Sigmoid colon (tissue), 3 donors: ENCODE measurements at regions not wholly inside any gene's neighbourhood (a gene's known extent, or its start where the extent isn't known, plus 50 kb on each side); places are given as distances from the start of the nearest gene placed in this dataset.
"Not testable (repeated sequence)": the region's sequence is repeated elsewhere in the genome, so short reads cannot be mapped to it uniquely, and the experiment has no call there.

Experiments
- POLR2A ChIP-seq, 2 donors: fragments of 450-650 bp; IDR thresholded peaks; one replicate each; pipeline ENCODE4 v1.6.1; 2016; ENCODE audit warnings: antibody characterized with exemption in 2 of 2, mild to moderate bottlenecking in 2 of 2, moderate library complexity in 2 of 2
- TF ChIP-seq, protein P1 (sequence below), 4 experiments: fragments of 450-650 bp in 3 of 4; fragments of 200-600 bp in 1 of 4; IDR thresholded peaks; one replicate each; pipeline ENCODE4 v1.5.1; 2016 to 2019; ENCODE audit warnings: antibody characterized with exemption in 4 of 4, mild to moderate bottlenecking in 3 of 4, moderate library complexity in 2 of 4

GRCh38 chr21:28836588-28836987, 156.1 kb downstream of the LTN1 start:
- TF ChIP-seq, protein P1, sequence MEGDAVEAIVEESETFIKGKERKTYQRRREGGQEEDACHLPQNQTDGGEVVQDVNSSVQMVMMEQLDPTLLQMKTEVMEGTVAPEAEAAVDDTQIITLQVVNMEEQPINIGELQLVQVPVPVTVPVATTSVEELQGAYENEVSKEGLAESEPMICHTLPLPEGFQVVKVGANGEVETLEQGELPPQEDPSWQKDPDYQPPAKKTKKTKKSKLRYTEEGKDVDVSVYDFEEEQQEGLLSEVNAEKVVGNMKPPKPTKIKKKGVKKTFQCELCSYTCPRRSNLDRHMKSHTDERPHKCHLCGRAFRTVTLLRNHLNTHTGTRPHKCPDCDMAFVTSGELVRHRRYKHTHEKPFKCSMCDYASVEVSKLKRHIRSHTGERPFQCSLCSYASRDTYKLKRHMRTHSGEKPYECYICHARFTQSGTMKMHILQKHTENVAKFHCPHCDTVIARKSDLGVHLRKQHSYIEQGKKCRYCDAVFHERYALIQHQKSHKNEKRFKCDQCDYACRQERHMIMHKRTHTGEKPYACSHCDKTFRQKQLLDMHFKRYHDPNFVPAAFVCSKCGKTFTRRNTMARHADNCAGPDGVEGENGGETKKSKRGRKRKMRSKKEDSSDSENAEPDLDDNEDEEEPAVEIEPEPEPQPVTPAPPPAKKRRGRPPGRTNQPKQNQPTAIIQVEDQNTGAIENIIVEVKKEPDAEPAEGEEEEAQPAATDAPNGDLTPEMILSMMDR (IDR thresholded peaks at IDR 0.05), result not testable (repeated sequence)
- TF ChIP-seq POLR2A (IDR thresholded peaks at IDR 0.05), result not testable (repeated sequence)
